Right kidney (tissue), 1 donor: ENCODE measurements at regions not wholly inside any gene's neighbourhood (a gene's known extent, or its start where the extent isn't known, plus 50 kb on each side); places are given as distances from the start of the nearest gene placed in this dataset.

Experiments used
- DNase-seq: peaks from one replicate; pipeline ENCODE4 v3.0.0-alpha.2; 2016

DNA sequence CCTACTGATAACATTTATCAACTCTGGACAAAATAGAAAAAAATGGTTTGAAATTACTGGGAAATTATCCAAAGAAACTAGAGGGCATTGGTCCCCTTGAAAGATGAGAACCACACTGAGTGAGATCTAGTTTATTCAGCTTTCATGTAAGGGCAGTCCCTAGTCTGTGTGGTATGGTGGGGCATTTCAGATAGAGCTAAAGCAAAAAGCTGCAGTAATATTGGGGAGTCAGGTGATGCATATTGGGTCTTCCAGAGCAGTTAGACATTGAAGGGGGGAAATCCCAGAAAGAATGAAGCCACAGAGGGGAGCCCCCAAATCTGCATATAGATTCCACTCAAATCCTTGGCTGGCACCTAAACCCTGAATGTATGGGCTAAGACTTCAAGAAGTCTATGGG is 347.7 kb upstream of the POU3F1 start:
- no peak for DNase-seq

DNA sequence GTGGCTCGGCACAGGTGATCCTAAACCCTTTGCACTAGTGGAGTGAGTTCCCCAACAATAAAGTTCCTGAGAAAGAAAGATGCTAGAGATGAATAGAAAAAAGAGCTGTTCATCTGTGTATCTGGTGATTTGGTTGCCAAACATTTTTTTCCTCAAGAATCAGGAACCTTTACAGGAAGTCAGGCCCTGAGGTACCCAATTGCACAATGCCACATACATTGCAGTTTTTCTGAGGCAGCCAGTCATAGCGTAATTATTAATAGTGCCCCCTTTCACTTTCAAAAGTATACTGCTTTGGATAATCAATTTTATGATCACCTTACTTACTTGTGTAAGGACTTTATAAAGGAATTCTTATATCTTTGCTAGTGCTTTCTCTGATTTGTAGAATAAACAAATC is 346.3 kb upstream of the POU3F1 start:
- DNase-seq = no peak

- DNase-seq = no peak
Measured at GRCh38 chr1:38381256-38381655, 334.7 kb upstream of the POU3F1 start.

DNA sequence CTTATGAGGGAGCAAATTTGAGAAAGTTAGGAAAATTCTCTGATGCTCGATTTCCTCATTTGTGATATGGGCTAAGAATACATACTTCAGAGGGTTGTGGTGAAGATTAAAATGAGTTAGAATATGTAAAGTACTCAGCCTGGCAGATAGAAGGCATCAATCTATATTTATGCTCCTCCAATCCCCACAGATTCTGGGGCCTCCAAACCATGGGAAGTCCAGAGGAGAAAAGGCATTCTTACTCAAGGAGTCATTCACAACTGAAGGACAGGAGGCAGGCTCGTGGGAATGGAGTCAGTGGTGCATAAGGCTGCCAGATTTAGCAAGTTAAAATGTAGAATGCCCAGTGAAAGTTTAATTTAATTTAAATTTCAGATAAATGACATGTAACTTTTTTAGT is 330.0 kb upstream of the POU3F1 start:
- no peak for DNase-seq

DNA sequence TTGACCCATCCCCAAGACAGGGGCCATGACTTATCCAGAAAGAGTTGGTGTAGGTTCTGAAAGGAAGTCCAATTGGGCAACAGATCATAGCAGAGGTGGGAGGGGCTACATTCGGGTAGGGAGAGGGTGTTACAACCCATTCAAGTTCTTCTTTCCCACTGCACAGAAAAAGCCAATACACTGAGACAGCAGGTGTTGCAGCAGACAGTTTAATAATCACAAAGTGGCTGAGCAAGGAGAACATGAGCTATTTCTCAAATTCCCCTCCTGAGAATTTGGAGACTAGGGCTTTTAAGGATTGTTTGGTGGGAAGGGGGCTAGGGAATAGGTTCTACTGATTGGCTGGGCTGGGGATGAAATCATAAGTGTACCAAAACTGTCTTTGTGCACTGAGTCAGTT is 328.4 kb upstream of the POU3F1 start:
- no peak for DNase-seq

DNA sequence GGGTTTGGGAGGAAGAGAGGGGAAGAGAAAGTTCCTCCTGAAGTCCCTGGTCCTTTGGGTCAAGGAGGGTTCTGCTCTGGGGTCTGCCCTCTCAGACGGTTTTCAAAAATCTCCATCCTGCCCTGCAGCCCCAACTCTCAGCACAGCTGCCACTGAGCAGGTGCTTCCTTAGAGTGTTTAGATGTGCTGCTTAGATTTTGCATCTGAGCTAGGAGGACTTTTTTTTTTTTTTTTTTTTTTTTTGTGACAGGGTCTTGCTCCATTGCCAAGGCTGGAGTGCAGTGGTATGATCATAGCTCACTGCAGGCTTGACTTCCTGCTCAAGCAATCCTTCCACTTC is 324.9 kb upstream of the POU3F1 start:
- DNase-seq = no peak

GRCh38 chr1:38370716-38371504 is 324.3 kb upstream of the POU3F1 start:
- no peak for DNase-seq

DNA sequence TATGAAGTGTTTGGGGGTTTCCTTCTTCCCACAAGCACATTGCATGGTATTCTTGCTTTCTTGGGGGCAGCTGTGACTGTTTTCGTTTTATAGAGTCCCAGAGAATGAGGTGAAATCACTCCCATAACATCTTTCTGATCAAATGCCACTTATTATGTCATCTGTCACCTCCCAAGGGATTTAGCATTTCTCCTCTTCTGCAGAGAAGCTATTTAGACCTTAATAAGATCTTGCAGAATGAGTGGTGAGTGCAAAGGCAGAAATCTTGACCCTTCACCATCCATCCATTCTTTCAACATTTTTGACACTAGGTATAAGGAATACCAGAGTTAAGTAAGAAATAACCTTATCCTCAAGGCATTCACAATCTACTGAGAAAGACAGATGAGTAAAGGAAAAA is 318.6 kb upstream of the POU3F1 start:
- DNase-seq = no peak

- no peak for DNase-seq
Measured at GRCh38 chr1:38361566-38361965, 315.0 kb upstream of the POU3F1 start.

DNA sequence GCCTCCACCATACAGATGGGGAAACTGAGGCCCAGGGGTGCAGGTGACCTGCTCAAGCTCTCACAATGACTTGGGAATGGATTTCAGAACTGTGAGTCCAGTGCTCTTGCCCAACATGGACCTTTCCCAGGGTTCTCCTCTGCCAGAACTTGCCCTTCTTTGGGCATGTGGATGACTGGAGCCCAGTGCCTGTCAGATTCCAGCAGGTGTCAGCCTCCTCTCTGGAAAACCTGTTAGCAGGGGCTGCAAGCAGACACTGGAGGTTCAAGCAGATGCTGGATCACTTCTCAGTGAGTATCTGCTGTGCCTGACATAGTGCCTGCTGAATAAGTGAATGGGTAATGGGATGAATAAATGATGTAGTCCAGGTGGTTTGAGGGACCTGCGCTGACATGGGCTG is 314.2 kb upstream of the POU3F1 start:
- DNase-seq = no peak

DNA sequence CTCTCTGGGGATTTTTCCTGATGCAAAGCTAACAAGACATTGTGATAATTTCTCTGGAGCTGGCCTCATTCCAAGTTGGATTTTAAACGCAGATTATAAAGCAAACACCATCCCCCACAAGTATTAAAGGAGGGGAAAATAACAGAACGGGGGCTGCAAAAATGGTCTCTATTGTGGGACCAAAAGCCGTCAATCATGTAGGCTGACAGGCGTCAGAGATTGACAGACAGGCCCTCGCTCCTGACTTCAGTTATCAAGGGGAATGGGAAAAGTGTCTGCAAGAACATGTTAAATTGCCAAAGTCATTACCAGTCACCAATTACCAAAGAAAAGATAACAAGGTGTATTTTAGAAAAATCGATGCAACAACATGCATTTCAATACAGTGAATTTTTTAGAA is 307.4 kb upstream of the POU3F1 start:
- DNase-seq = no peak

DNA sequence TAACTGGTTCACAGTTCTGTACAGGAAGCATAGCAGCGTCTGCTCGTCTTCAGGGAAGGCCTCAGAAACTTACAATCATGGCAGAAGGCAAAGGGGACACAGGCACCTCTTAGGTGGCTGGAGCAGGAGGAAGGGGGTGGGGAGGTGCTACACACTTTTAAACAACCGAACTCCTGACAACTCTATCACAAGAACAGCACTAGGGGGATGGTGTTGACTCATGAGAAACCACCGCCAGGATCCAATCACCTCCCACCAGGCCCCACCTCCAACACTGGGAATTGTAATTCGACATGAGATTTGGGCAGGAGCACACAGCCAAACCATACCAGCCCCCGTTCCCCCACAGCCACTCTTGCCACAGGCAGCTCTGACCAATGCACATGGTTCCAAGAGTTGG is 306.3 kb upstream of the POU3F1 start:
- DNase-seq = no peak

GRCh38 chr1:38347446-38348175 is 301.0 kb upstream of the POU3F1 start:
- no peak for DNase-seq

- no peak for DNase-seq
Measured at GRCh38 chr1:38344716-38345115, 298.1 kb upstream of the POU3F1 start.

DNA sequence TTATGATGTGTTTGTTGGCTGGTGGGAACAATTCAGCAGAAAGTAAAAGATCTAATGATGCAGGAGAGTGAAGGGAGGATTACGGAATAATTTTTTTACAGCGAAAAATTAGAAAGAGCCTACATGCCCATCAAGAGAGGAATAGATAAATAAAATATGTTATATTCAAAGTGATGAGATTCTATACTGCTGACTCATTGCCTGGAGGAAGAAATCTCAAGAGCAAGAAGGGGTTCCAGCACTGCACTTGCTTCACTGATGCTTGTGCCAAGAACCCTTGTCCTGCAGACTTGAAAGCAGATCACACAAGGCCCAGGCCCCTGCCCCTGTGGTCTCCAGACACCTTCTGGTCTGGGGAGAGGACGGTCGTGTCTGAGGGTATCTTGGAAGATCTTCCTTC is 295.1 kb upstream of the POU3F1 start:
- DNase-seq = no peak

DNA sequence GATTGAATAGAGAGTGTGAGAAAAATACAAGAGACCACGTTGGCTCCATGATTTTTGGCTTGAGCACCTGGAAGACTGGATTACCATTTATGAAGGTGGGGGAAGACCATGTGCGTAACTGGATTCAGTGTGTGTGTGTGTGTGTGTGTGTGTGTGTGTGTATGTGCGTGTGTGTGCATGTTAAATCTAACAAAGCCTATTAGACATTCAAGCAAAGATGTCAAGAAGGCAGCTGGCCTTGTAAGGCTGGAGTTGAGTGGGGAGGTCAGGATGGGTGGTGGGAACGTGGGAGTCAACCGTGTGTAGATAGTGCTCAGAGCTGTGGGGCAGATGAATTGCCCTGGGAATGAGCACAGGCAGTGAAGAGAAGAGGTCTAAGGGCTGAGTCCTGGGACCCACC is 293.8 kb upstream of the POU3F1 start:
- DNase-seq = no peak

DNA sequence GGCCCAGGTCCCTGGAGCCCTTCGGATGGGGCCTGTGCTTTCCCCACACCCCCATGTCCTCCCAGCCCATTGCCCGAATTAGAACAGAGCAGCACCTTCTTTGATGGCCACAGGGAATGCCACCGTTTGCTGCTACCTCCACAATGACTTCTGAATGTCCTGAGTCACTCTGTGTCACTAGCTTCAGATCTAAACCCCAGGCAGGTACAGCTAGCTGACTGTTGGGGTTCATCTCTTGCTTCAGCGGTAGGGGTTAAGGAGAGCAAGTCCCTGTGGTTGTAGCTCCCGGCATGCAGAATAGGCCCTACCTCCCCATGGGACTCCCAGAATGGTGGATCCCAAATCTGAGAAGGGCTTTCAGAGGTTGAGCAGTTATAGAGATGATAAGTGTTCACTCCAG is 291.1 kb upstream of the POU3F1 start:
- no peak for DNase-seq

DNA sequence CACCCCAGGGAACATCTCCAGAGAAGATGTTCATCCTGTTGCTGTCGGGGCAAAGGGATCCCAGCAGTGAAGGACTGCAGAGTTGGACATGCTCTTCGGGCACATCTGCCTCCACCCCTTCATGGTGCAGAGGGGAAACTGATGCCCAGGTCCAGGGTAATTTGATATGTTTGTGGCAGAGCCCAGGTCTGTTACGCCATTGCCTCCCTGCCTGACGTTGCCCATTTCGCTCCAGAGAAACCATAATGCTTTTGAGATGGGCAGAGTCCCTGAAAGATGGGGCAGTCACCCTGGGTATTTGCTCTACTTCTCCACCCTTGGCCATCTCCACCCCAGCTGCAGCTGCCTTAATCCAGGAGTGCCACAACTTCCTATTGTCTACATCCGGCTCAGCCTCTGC is 290.4 kb upstream of the POU3F1 start:
- no peak for DNase-seq

DNA sequence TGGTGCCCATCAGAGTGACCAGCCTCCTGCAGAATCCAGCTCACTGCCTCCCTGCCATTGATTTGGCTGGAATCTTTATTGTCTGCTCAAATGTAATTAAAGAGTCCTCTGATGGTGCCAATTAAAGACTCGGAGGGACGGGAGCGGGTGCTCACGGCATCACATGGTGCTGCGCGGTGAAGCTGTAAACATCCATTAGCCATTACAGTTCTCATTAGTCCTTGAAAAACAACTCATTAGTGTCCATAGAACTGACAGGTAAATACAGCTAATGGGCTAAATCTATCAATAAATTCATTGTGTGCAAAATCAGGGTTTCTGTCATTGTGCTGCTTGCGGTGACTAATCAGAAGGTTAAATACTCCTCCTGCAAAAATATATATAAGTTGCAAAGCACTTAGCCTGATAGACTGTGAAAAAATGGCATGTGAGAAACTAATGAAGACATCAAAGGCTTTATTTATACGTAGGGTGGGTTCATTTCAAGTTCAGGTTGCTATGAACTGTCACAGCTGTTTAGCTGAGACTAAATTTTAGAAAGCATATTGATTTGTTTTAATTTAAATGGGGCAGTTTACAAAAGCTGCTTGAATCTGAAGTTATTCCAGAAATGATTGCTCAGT is 289.8 kb upstream of the POU3F1 start:
- no peak for DNase-seq

DNA sequence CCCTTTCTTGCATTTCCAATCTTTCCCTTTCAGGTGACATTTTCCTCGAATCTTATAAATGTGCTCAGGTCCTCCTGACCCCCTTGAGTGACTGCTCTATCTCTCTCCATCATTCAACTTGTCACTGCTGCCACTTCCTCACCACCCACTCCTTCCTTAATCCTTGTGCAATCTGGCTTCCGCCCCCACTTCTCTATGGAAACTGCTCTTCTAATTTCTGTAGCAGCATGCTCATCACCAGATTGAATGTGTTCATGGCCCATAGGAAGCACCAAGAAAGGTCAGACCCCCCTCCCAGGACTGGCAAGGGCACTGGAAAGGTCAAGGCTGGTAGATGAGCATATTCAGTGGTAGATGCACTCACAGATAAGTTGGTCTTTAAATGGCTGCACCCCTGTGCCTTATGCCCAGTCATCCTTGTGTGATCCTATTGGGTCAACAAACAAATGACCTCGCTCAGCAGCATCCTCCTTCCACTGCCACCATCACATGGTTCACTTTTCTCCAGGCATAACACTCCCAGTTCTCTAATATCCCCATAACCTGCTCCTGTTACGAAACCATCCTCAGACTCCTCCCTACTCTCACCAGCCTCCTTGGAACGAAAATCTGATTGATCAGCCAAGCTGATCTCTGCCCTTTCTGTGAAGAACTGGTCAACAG is 288.5 kb upstream of the POU3F1 start:
- no peak for DNase-seq

GRCh38 chr1:38332649-38333310 is 286.2 kb upstream of the POU3F1 start:
- DNase-seq = no peak

GRCh38 chr1:38331496-38332210 is 285.1 kb upstream of the POU3F1 start:
- no peak for DNase-seq
